PFSK-1 (cell line): ENCODE measurements at regions not wholly inside any gene's neighbourhood (a gene's known extent, or its start where the extent isn't known, plus 50 kb on each side); places are given as distances from the start of the nearest gene placed in this dataset.

ENCODE experiments used
- POLR2AphosphoS5 ChIP-seq: IDR thresholded peaks from 2 replicates; pipeline ENCODE4 v1.6.1; 2012; ENCODE audit warnings: low read depth, mild to moderate bottlenecking, control low read depth, low read length, moderate library complexity
- SIN3A ChIP-seq: IDR thresholded peaks from 2 replicates; pipeline ENCODE4 v1.6.1; 2012; ENCODE audit warnings: mild to moderate bottlenecking, low read length, moderate library complexity, borderline replicate concordance; ENCODE audit not compliant: insufficient read depth
- TF ChIP-seq, protein P1 (sequence below), 2 experiments: IDR thresholded peaks; 2 replicates each; pipeline versions ENCODE4 v1.6.1 to v1.8.0; 2011 to 2012; ENCODE audit warnings: low read depth in 2 of 2, low read length in 2 of 2, control low read depth in 1 of 2, inconsistent platforms in 1 of 2, mild to moderate bottlenecking in 1 of 2, moderate library complexity in 1 of 2; ENCODE audit not compliant: insufficient read depth in 1 of 2

DNA sequence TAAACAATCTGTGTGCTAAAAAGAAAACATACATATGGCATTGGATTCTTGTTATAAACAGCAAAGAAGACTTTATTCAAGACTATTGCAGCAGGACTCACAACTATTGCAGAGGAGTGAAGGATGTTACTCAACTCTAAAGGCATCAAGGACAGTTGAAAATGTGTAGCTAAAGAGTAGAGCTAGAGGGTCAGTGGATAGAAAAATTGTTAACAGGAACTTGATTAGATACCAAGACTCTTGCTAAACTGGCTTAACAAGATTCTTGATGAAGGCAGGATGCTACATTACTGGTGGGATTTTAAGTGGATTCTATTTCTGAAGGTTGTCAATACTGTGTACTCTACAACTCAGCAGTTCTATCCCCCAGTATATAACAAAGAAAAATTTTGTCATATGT lies 1183.3 kb downstream of the SLITRK1 start:
- TF ChIP-seq POLR2AphosphoS5 (no peak), SIN3A (no peak)
- TF ChIP-seq, protein P1, sequence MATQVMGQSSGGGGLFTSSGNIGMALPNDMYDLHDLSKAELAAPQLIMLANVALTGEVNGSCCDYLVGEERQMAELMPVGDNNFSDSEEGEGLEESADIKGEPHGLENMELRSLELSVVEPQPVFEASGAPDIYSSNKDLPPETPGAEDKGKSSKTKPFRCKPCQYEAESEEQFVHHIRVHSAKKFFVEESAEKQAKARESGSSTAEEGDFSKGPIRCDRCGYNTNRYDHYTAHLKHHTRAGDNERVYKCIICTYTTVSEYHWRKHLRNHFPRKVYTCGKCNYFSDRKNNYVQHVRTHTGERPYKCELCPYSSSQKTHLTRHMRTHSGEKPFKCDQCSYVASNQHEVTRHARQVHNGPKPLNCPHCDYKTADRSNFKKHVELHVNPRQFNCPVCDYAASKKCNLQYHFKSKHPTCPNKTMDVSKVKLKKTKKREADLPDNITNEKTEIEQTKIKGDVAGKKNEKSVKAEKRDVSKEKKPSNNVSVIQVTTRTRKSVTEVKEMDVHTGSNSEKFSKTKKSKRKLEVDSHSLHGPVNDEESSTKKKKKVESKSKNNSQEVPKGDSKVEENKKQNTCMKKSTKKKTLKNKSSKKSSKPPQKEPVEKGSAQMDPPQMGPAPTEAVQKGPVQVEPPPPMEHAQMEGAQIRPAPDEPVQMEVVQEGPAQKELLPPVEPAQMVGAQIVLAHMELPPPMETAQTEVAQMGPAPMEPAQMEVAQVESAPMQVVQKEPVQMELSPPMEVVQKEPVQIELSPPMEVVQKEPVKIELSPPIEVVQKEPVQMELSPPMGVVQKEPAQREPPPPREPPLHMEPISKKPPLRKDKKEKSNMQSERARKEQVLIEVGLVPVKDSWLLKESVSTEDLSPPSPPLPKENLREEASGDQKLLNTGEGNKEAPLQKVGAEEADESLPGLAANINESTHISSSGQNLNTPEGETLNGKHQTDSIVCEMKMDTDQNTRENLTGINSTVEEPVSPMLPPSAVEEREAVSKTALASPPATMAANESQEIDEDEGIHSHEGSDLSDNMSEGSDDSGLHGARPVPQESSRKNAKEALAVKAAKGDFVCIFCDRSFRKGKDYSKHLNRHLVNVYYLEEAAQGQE (IDR thresholded peaks at IDR 0.05; ENCODE audit: insufficient read depth in 1 of 2, low read depth in 2 of 2, low read length in 2 of 2): no peak
